ENCODE measurements at regions not wholly inside any gene's neighbourhood (a gene's known extent, or its start where the extent isn't known, plus 50 kb on each side); places are given as distances from the start of the nearest gene placed in this dataset.

DNA sequence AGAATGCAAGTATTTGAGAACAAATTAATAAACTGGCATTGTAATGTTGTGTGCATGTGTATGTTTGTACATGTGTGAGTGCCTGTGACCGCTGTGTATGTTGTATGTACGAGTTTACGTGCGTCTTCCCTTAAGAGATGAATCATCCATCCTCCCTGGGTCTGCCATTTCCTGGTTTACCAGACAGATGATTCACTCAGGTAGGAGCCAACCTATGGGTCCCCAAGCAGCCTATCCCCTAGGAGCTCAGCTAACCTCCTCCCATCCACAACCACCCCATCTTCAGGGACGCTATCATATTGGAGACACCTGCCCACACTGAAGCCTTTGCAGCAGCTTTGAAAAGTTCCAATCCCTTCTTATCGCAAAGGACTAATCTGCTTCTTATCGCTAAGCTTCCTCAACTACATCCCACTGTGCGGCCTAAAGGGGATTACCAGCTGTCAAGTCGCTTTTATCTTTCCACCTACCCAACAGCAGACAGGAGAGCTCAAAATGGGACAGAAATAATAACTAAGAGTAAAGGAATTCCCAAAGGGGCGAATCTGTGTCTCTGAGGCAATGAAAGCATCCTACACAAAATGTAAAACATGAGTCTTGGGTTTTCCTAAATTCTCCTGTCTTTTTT, 81.5 kb upstream of the TMCC3 start:
- TF ChIP-seq SALL2 (CRISPR knock-in tag; IDR thresholded peaks at IDR 0.05) = no peak
- TF ChIP-seq, protein P1, sequence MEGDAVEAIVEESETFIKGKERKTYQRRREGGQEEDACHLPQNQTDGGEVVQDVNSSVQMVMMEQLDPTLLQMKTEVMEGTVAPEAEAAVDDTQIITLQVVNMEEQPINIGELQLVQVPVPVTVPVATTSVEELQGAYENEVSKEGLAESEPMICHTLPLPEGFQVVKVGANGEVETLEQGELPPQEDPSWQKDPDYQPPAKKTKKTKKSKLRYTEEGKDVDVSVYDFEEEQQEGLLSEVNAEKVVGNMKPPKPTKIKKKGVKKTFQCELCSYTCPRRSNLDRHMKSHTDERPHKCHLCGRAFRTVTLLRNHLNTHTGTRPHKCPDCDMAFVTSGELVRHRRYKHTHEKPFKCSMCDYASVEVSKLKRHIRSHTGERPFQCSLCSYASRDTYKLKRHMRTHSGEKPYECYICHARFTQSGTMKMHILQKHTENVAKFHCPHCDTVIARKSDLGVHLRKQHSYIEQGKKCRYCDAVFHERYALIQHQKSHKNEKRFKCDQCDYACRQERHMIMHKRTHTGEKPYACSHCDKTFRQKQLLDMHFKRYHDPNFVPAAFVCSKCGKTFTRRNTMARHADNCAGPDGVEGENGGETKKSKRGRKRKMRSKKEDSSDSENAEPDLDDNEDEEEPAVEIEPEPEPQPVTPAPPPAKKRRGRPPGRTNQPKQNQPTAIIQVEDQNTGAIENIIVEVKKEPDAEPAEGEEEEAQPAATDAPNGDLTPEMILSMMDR (CRISPR knock-in tag; IDR thresholded peaks at IDR 0.05) = no peak
- no peak for TF ChIP-seq EZH2 (conservative IDR thresholded peaks at IDR 0.05; ENCODE audit: low read depth, low read length)
- no peak for TF ChIP-seq ZC3H4 (CRISPR knock-in tag; IDR thresholded peaks at IDR 0.05; ENCODE audit: borderline replicate concordance)
- no peak for TF ChIP-seq NBN (conservative IDR thresholded peaks at IDR 0.05)
- TF ChIP-seq FOXM1 (CRISPR knock-in tag; IDR thresholded peaks at IDR 0.05) = no peak
- no peak for TF ChIP-seq ESRRA (CRISPR knock-in tag; IDR thresholded peaks at IDR 0.05; ENCODE audit: low read depth)
- TF ChIP-seq SMC3 (IDR thresholded peaks at IDR 0.05; ENCODE audit: low read length) = no peak
- no peak for TF ChIP-seq ZNF407 (CRISPR knock-in tag; IDR thresholded peaks at IDR 0.05; ENCODE audit: not compliant biosample characterization)
- TF ChIP-seq RAD21 (CRISPR knock-in tag; IDR thresholded peaks at IDR 0.05) = no peak
- TF ChIP-seq ZNF646 (CRISPR knock-in tag; IDR thresholded peaks at IDR 0.05) = no peak
- TF ChIP-seq GATAD2A (CRISPR knock-in tag; IDR thresholded peaks at IDR 0.05) = no peak
- no peak for TF ChIP-seq NFRKB (IDR thresholded peaks at IDR 0.05)
- TF ChIP-seq, protein P2, sequence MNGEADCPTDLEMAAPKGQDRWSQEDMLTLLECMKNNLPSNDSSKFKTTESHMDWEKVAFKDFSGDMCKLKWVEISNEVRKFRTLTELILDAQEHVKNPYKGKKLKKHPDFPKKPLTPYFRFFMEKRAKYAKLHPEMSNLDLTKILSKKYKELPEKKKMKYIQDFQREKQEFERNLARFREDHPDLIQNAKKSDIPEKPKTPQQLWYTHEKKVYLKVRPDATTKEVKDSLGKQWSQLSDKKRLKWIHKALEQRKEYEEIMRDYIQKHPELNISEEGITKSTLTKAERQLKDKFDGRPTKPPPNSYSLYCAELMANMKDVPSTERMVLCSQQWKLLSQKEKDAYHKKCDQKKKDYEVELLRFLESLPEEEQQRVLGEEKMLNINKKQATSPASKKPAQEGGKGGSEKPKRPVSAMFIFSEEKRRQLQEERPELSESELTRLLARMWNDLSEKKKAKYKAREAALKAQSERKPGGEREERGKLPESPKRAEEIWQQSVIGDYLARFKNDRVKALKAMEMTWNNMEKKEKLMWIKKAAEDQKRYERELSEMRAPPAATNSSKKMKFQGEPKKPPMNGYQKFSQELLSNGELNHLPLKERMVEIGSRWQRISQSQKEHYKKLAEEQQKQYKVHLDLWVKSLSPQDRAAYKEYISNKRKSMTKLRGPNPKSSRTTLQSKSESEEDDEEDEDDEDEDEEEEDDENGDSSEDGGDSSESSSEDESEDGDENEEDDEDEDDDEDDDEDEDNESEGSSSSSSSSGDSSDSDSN (CRISPR knock-in tag; IDR thresholded peaks at IDR 0.05) = no peak
